LNCaP clone FGC (cell line): ENCODE measurements at regions not wholly inside any gene's neighbourhood (a gene's known extent, or its start where the extent isn't known, plus 50 kb on each side); places are given as distances from the start of the nearest gene placed in this dataset.
"Not testable (repeated sequence)": the region's sequence is repeated elsewhere in the genome, so short reads cannot be mapped to it uniquely, and the experiment has no call there.

Experiments
- DNase-seq: peaks from one replicate; pipeline ENCODE4 v3.0.0-alpha.2; 2011; ENCODE audit warnings: low read depth
- H3K4me3 ChIP-seq: 2 replicates; pipeline ENCODE4 v1.5.1; 2011; ENCODE audit warnings: mild to moderate bottlenecking, low read depth, low read length, control low read depth
- CTCF ChIP-seq: IDR thresholded peaks from 2 replicates; pipeline ENCODE4 v1.5.1; 2012; ENCODE audit warnings: mild to moderate bottlenecking; ENCODE audit not compliant: control insufficient read depth, insufficient read depth; ENCODE audit errors: extremely low read depth

GRCh38 chr6:148635070-148635743 is 111.6 kb upstream of the UST start:
- no peak overlapping the region for H3K4me3 ChIP-seq
- no peak for TF ChIP-seq CTCF
- no peak for DNase-seq

GRCh38 chr6:148641836-148642235 is 105.0 kb upstream of the UST start:
- not testable (repeated sequence) for DNase-seq

GRCh38 chr6:148643208-148643607 is 103.6 kb upstream of the UST start:
- not testable (repeated sequence) for DNase-seq, H3K4me3 ChIP-seq

More at GRCh38 chr6:148641836-148642235, 105.0 kb upstream of the UST start:
- H3K4me3 ChIP-seq: not testable (repeated sequence)

GRCh38 chr6:148645049-148645448 is 101.8 kb upstream of the UST start:
- not testable (repeated sequence) for DNase-seq, H3K4me3 ChIP-seq

GRCh38 chr6:148648754-148649453 is 97.9 kb upstream of the UST start:
- DNase-seq: no peak

GRCh38 chr6:148649454-148649963 is 97.3 kb upstream of the UST start:
- no peak overlapping the region for H3K4me3 ChIP-seq
- DNase-seq: no peak
- TF ChIP-seq CTCF: no peak

More at GRCh38 chr6:148648754-148649453, 97.9 kb upstream of the UST start:
- no peak overlapping the region for H3K4me3 ChIP-seq
- no peak for TF ChIP-seq CTCF

- no peak for DNase-seq
- TF ChIP-seq CTCF: no peak
Observed at GRCh38 chr6:148650941-148651505, 95.8 kb upstream of the UST start.

GRCh38 chr6:148652205-148652604 is 94.6 kb upstream of the UST start:
- TF ChIP-seq CTCF: no peak
- DNase-seq: no peak
- no peak overlapping the region for H3K4me3 ChIP-seq

More at GRCh38 chr6:148650941-148651505, 95.8 kb upstream of the UST start:
- no peak overlapping the region for H3K4me3 ChIP-seq
